ENCODE measurements at regions not wholly inside any gene's neighbourhood (a gene's known extent, or its start where the extent isn't known, plus 50 kb on each side); places are given as distances from the start of the nearest gene placed in this dataset.
"Not testable (repeated sequence)": the region's sequence is repeated elsewhere in the genome, so short reads cannot be mapped to it uniquely, and the experiment has no call there.

DNA sequence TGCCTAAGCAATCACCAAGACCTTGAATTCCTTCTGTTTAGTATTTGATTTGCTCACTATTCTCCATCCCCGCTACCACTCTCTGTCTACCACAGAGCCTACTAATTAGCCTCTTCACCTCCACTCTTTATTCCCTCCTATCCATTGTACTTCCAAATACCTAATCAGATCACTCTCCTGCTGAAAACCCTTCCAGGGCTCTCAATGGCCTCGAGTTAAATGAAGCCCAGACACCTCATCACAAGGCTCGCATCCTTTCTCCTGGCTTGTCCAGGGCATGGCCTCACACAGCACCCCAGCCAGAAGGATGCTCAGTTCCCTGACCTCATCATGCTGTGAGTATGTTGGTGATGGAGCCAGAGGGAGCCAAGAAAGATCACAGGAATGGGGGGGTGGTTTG is 71.4 kb upstream of the PRMT8 start:
- BruUV-seq (replicated peaks): no TSS peak
- Histone ChIP-seq H3K9me3 (ENCODE audit: low read depth, low read length, poor library complexity, severe bottlenecking) (no peaks in the 10 kb centered on the region), H3K27me3 (replicated peaks; ENCODE audit: insufficient read depth, low read depth, low read length, poor library complexity) (no peaks in the 10 kb centered on the region), H3K36me3 (ENCODE audit: insufficient read depth, low read length, poor library complexity, severe bottlenecking) (no peaks in the 10 kb centered on the region), H3K4me1 (ENCODE audit: insufficient read depth, low read length, poor library complexity, severe bottlenecking) (no peaks in the 10 kb centered on the region), H3K4me3 (ENCODE audit: low read depth, low read length, poor library complexity, severe bottlenecking) (no peak overlapping the region), H3K27ac (ENCODE audit: low read depth, low read length, poor library complexity, severe bottlenecking) (no peak overlapping the region)
- intact Hi-C loops (cut with micrococcal nuclease; ENCODE audit: unreplicated experiment): no loop called here
- ChIA-PET POLR2A (ENCODE audit: low non-redundant PET) (no interaction called here), CTCF (no interaction called here)
- no peak for DNase-seq (ENCODE audit: low spot score)
- no peak for TF ChIP-seq EZH2 (IDR thresholded peaks at IDR 0.05; ENCODE audit: borderline replicate concordance, low read depth, low read length, poor library complexity, severe bottlenecking)
- TF ChIP-seq, protein P1, sequence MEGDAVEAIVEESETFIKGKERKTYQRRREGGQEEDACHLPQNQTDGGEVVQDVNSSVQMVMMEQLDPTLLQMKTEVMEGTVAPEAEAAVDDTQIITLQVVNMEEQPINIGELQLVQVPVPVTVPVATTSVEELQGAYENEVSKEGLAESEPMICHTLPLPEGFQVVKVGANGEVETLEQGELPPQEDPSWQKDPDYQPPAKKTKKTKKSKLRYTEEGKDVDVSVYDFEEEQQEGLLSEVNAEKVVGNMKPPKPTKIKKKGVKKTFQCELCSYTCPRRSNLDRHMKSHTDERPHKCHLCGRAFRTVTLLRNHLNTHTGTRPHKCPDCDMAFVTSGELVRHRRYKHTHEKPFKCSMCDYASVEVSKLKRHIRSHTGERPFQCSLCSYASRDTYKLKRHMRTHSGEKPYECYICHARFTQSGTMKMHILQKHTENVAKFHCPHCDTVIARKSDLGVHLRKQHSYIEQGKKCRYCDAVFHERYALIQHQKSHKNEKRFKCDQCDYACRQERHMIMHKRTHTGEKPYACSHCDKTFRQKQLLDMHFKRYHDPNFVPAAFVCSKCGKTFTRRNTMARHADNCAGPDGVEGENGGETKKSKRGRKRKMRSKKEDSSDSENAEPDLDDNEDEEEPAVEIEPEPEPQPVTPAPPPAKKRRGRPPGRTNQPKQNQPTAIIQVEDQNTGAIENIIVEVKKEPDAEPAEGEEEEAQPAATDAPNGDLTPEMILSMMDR (conservative IDR thresholded peaks at IDR 0.05; ENCODE audit: low read depth, low read length): no peak

DNA sequence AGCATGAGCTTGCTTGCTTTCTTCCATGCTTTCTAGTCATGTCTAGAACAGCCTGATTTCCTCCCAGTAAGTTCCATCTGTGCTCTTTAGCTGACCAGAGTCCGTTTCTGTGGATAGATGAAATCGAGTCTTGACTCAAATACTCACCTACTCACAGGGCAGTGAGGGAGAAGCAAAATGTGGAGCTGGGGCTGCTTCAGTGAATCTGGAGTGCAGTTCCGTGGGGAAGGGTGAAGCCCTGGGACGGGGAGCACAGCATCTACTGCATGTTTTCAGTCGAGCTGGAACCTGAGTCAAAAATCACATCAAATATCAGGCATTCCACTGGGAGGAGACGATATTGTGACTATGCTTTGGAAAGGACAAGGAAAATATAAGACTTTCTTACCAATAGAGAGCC is 70.3 kb upstream of the PRMT8 start:
- H3K27me3 ChIP-seq (replicated peaks; ENCODE audit: insufficient read depth, low read depth, low read length, poor library complexity): no peaks in the 10 kb centered on the region
- H3K9me3 ChIP-seq (ENCODE audit: low read depth, low read length, poor library complexity, severe bottlenecking): no peaks in the 10 kb centered on the region
- BruUV-seq (replicated peaks): no TSS peak
- no peak overlapping the region for H3K4me3 ChIP-seq (ENCODE audit: low read depth, low read length, poor library complexity, severe bottlenecking)
- TF ChIP-seq EZH2 (IDR thresholded peaks at IDR 0.05; ENCODE audit: borderline replicate concordance, low read depth, low read length, poor library complexity, severe bottlenecking): no peak
- TF ChIP-seq, protein P1 (conservative IDR thresholded peaks at IDR 0.05; ENCODE audit: low read depth, low read length): no peak
- intact Hi-C loops (cut with micrococcal nuclease; ENCODE audit: unreplicated experiment): no loop called here
- ChIA-PET CTCF (no interaction called here), POLR2A (ENCODE audit: low non-redundant PET) (no interaction called here)
- DNase-seq (ENCODE audit: low spot score): no peak
- no peak overlapping the region for H3K27ac ChIP-seq (ENCODE audit: low read depth, low read length, poor library complexity, severe bottlenecking)
- no peaks in the 10 kb centered on the region for H3K36me3 ChIP-seq (ENCODE audit: insufficient read depth, low read length, poor library complexity, severe bottlenecking)
- no peaks in the 10 kb centered on the region for H3K4me1 ChIP-seq (ENCODE audit: insufficient read depth, low read length, poor library complexity, severe bottlenecking)

DNA sequence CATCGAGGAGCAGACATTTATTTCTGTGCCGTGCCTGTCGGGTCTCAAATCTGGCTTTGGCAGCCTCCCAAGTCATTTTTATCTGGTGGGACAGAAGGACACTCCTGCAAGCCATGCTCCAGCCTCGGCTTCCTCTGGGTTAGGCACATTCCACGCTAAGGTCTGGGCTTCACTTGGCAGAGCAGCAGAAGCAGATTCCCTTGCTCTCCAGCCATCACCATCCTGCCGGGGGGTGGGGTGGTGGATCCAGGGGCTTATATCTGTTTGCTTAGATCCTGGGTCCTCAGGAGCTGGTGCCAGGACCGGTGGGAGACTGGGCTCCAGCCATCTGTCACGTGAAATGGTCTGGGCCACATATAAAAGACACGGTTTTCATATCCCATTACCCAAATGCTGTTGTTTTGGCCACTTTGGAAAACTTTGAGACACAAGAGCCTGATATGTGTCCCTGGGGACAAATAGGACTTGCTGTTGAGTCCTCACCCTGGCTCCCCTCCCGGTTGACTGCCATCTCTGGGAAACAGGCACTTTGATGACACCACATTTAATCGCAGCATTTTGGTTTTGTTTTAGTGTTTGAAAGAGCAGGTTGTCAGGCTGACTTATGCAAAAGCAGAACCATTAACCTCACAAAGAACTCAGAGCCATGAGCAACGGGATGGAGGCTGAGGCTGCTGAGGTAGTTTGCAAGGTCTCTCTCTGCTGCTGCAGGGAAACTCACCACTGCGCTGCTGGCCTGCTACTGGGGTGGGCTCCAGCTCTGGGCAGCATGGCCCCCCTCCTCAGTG is 69.6 kb upstream of the PRMT8 start:
- POLR2A ChIA-PET (ENCODE audit: low non-redundant PET): no interaction called here
- H3K4me3 ChIP-seq (ENCODE audit: low read depth, low read length, poor library complexity, severe bottlenecking): no peak overlapping the region
- intact Hi-C loops (cut with micrococcal nuclease; ENCODE audit: unreplicated experiment): no loop called here
- TF ChIP-seq EZH2 (IDR thresholded peaks at IDR 0.05; ENCODE audit: borderline replicate concordance, low read depth, low read length, poor library complexity, severe bottlenecking): no peak
- TF ChIP-seq, protein P1 (conservative IDR thresholded peaks at IDR 0.05; ENCODE audit: low read depth, low read length): no peak
- no peaks in the 10 kb centered on the region for H3K36me3 ChIP-seq (ENCODE audit: insufficient read depth, low read length, poor library complexity, severe bottlenecking)
- no peaks in the 10 kb centered on the region for H3K27me3 ChIP-seq (replicated peaks; ENCODE audit: insufficient read depth, low read depth, low read length, poor library complexity)
- H3K4me1 ChIP-seq (ENCODE audit: insufficient read depth, low read length, poor library complexity, severe bottlenecking): no peaks in the 10 kb centered on the region
- no TSS peak for BruUV-seq (replicated peaks)
- H3K27ac ChIP-seq (ENCODE audit: low read depth, low read length, poor library complexity, severe bottlenecking): no peak overlapping the region
- no peak for DNase-seq (ENCODE audit: low spot score)
- CTCF ChIA-PET: no interaction called here
- H3K9me3 ChIP-seq (ENCODE audit: low read depth, low read length, poor library complexity, severe bottlenecking): no peaks in the 10 kb centered on the region

DNA sequence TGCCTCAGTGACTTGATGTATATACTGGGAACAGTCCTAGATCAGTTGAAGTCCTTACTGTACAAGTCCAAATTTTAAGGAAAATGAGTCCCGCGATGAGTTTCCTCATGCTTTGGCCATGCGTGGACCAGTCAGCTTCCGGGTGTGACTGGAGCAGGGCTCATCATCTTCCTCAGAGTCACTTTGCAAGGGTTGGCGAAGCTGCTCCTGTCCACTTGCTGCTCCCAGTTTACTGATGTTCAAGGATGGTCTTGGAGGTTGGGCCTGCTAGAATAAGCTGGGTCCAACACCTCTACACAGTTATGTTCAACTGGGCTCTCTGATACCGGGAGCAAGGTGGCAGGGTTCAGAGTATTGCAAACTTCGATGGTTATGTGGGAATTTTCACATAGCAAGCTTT is 66.2 kb upstream of the PRMT8 start:
- H3K27ac ChIP-seq (ENCODE audit: low read depth, low read length, poor library complexity, severe bottlenecking); H3K36me3 ChIP-seq (ENCODE audit: insufficient read depth, low read length, poor library complexity, severe bottlenecking); CTCF ChIA-PET; intact Hi-C loops (cut with micrococcal nuclease; ENCODE audit: unreplicated experiment); H3K4me1 ChIP-seq (ENCODE audit: insufficient read depth, low read length, poor library complexity, severe bottlenecking); DNase-seq (ENCODE audit: low spot score); BruUV-seq (replicated peaks); POLR2A ChIA-PET (ENCODE audit: low non-redundant PET); H3K27me3 ChIP-seq (replicated peaks; ENCODE audit: insufficient read depth, low read depth, low read length, poor library complexity); H3K9me3 ChIP-seq (ENCODE audit: low read depth, low read length, poor library complexity, severe bottlenecking); H3K4me3 ChIP-seq (ENCODE audit: low read depth, low read length, poor library complexity, severe bottlenecking): not testable (repeated sequence)

Measured in A673 (cell line).